ENCODE measurements at regions not wholly inside any gene's neighbourhood (a gene's known extent, or its start where the extent isn't known, plus 50 kb on each side); places are given as distances from the start of the nearest gene placed in this dataset.
"Not testable (repeated sequence)": the region's sequence is repeated elsewhere in the genome, so short reads cannot be mapped to it uniquely, and the experiment has no call there.

GRCh38 chr16:7820816-7821215 is 488.2 kb downstream of the RBFOX1 start:
- DNase-seq (no peak), ATAC-seq (no peak)

- ATAC-seq (no peak), DNase-seq (no peak)
These were observed 473.2 kb downstream of the RBFOX1 start for GRCh38 chr16:7805686-7806396.

- ATAC-seq = no peak
- DNase-seq = no peak
These were observed 472.1 kb downstream of the RBFOX1 start for GRCh38 chr16:7804635-7805195.

- DNase-seq (no peak), ATAC-seq (no peak)
These were observed 459.7 kb downstream of the RBFOX1 start for GRCh38 chr16:7792346-7792745.

GRCh38 chr16:7791028-7791590 is 458.5 kb downstream of the RBFOX1 start:
- DNase-seq (no peak), ATAC-seq (no peak)

- no peak for ATAC-seq
- DNase-seq = no peak
These were observed 442.4 kb downstream of the RBFOX1 start for GRCh38 chr16:7775072-7775488.

- ATAC-seq = no peak
- no peak for DNase-seq
These were observed 440.1 kb downstream of the RBFOX1 start for GRCh38 chr16:7772722-7773121.

- not testable (repeated sequence) for DNase-seq, ATAC-seq
These were observed 436.4 kb downstream of the RBFOX1 start for GRCh38 chr16:7769091-7769490.

- ATAC-seq (no peak), DNase-seq (no peak)
These were observed 432.5 kb downstream of the RBFOX1 start for GRCh38 chr16:7765079-7765550.

- ATAC-seq (no peak), DNase-seq (no peak)
These were observed 430.5 kb downstream of the RBFOX1 start for GRCh38 chr16:7763111-7763510.
